ENCODE measurements at regions not wholly inside any gene's neighbourhood (a gene's known extent, or its start where the extent isn't known, plus 50 kb on each side); places are given as distances from the start of the nearest gene placed in this dataset.
"Not testable (repeated sequence)": the region's sequence is repeated elsewhere in the genome, so short reads cannot be mapped to it uniquely, and the experiment has no call there.

GRCh38 chr16:29292952-29293471 is 113.5 kb downstream of the NPIPB11 start:
- intact Hi-C loops (cut with micrococcal nuclease; ENCODE audit: unreplicated experiment); in situ Hi-C loops (cut with MboI); SMC1A ChIA-PET (ENCODE audit: uncharacterized antibody, unreplicated experiment); H3K4me3 ChIP-seq; RAD21 ChIA-PET (ENCODE audit: unreplicated experiment); H2AFZ ChIP-seq (ENCODE audit: control insufficient read depth, low read depth, low read length); CTCF ChIA-PET; ATAC-seq; H3K4me1 ChIP-seq (ENCODE audit: control insufficient read depth, insufficient read depth, low read length); H3K9ac ChIP-seq (ENCODE audit: control insufficient read depth, insufficient read depth, low read length); H3K79me2 ChIP-seq (ENCODE audit: control insufficient read depth, insufficient read depth, low read length); H3K4me2 ChIP-seq (ENCODE audit: control insufficient read depth, insufficient read depth); H3K27me3 ChIP-seq (replicated peaks in 1 of 2; ENCODE audit: control insufficient read depth in 2 of 2, insufficient read depth in 2 of 2, low read length in 1 of 2); FAIRE-seq; H4K20me1 ChIP-seq (ENCODE audit: control insufficient read depth, insufficient read depth); H3K9me3 ChIP-seq (replicated peaks; ENCODE audit: control insufficient read depth, insufficient read depth, low read length); DNase-seq (ENCODE audit: low read depth, low spot score); H3K27ac ChIP-seq (ENCODE audit: control insufficient read depth, insufficient read depth); H3K36me3 ChIP-seq (ENCODE audit: control insufficient read depth in 2 of 2, insufficient read depth in 2 of 2, low read length in 1 of 2); BruUV-seq (replicated peaks); POLR2A ChIA-PET: not testable (repeated sequence)
- WGBS (ENCODE audit: insufficient coverage, insufficient replicate concordance, low lambda C conversion rate, missing lambda C conversion rate) = 57% methylated on average over 22 of the region's 24 CpGs

DNA sequence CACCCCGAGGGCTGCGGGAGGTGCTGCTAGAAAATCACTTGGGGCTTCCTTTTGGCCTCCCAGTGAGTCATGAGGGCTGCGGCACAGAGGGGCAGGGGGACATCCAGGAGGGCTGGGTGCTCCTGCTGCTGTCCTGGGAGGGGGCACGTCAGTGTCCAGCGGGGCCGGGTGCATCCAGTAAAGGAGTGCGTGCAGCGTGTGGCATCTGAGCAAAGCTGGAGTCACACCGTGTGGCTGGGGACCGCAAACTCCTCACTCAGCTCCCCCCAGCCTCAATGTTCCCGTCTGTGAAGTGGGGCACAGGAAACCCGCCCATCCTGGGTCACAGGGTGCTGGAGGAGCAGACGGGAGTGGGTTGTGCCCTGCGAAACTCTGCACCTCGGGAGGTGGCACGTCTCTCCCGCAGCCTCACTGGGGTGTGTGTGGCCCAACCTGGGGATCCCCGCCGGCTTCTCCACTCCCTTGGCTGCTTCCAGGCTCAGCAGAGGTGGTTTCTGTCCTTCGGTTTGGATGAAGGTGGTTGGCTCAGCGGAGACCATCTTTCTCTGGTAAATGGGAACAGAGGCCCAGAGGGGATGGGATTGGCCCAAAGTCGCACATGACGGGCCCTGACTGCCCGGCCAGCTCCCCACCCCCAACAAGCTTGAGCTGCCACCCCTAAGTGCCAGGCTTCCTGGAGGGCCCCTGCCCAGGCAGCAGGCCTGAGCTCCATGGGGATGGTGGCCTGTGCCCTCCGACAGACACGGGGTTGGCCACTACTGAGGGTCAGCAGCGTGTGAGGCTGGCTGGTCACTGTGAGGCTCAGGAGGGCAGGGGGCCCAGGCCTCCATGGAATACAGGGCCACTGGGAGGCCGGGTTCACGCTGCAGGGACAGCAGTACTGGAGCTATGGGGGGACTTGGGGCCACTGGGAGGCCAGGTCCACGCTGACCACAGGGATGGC is 114.9 kb downstream of the NPIPB11 start:
- H3K4me1 ChIP-seq (ENCODE audit: control insufficient read depth, insufficient read depth, low read length); DNase-seq (ENCODE audit: low read depth, low spot score); H4K20me1 ChIP-seq (ENCODE audit: control insufficient read depth, insufficient read depth); in situ Hi-C loops (cut with MboI); H3K4me3 ChIP-seq; H3K9me3 ChIP-seq (replicated peaks; ENCODE audit: control insufficient read depth, insufficient read depth, low read length); H3K27ac ChIP-seq (ENCODE audit: control insufficient read depth, insufficient read depth); BruUV-seq (replicated peaks); intact Hi-C loops (cut with micrococcal nuclease; ENCODE audit: unreplicated experiment); CTCF ChIA-PET; SMC1A ChIA-PET (ENCODE audit: uncharacterized antibody, unreplicated experiment); H3K36me3 ChIP-seq (ENCODE audit: control insufficient read depth in 2 of 2, insufficient read depth in 2 of 2, low read length in 1 of 2); FAIRE-seq; H3K4me2 ChIP-seq (ENCODE audit: control insufficient read depth, insufficient read depth); POLR2A ChIA-PET; H3K27me3 ChIP-seq (replicated peaks in 1 of 2; ENCODE audit: control insufficient read depth in 2 of 2, insufficient read depth in 2 of 2, low read length in 1 of 2); H3K79me2 ChIP-seq (ENCODE audit: control insufficient read depth, insufficient read depth, low read length); ATAC-seq; RAD21 ChIA-PET (ENCODE audit: unreplicated experiment); H2AFZ ChIP-seq (ENCODE audit: control insufficient read depth, low read depth, low read length); H3K9ac ChIP-seq (ENCODE audit: control insufficient read depth, insufficient read depth, low read length): not testable (repeated sequence)
- WGBS (ENCODE audit: insufficient coverage, insufficient replicate concordance, low lambda C conversion rate, missing lambda C conversion rate) = 31% methylated on average over 21 of the region's 30 CpGs

Measured in GM12878 (cell line).